ENCODE measurements at regions not wholly inside any gene's neighbourhood (a gene's known extent, or its start where the extent isn't known, plus 50 kb on each side); places are given as distances from the start of the nearest gene placed in this dataset.

DNA sequence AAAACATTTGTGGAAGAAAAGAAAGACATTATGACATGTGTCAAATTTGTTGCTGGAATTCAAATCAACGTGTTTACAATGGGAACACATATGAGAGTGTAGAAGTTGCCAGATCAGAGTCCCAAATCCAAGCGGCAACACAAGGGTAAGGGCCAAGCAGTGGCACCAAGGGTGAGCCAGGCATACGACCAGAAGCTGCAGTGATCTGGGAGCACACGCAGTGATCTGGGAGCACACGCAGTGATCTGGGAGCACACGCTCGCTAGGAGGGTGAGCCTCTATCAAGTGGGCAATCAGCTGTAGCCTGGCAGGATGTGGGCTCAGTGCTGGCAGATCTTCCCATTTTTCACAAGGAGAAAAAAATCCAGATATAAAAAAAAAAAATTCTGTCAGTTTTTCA, 148.2 kb downstream of the TLE3 start:
- TF ChIP-seq POLR2A (IDR thresholded peaks at IDR 0.05): no peak
- TF ChIP-seq, protein P1, sequence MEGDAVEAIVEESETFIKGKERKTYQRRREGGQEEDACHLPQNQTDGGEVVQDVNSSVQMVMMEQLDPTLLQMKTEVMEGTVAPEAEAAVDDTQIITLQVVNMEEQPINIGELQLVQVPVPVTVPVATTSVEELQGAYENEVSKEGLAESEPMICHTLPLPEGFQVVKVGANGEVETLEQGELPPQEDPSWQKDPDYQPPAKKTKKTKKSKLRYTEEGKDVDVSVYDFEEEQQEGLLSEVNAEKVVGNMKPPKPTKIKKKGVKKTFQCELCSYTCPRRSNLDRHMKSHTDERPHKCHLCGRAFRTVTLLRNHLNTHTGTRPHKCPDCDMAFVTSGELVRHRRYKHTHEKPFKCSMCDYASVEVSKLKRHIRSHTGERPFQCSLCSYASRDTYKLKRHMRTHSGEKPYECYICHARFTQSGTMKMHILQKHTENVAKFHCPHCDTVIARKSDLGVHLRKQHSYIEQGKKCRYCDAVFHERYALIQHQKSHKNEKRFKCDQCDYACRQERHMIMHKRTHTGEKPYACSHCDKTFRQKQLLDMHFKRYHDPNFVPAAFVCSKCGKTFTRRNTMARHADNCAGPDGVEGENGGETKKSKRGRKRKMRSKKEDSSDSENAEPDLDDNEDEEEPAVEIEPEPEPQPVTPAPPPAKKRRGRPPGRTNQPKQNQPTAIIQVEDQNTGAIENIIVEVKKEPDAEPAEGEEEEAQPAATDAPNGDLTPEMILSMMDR (IDR thresholded peaks at IDR 0.05): no peak
